ENCODE measurements at regions not wholly inside any gene's neighbourhood (a gene's known extent, or its start where the extent isn't known, plus 50 kb on each side); places are given as distances from the start of the nearest gene placed in this dataset.
"Not testable (repeated sequence)": the region's sequence is repeated elsewhere in the genome, so short reads cannot be mapped to it uniquely, and the experiment has no call there.

- Histone ChIP-seq H3K27ac (ENCODE audit: low read length) (no peak overlapping the region), H3K9ac (ENCODE audit: low read length) (no peak overlapping the region), H3K4me3 (ENCODE audit: low read length) (no peak overlapping the region), H3K36me3 (ENCODE audit: control insufficient read depth, low read depth, low read length) (no peaks in the 10 kb centered on the region), H3K9me3 (ENCODE audit: control insufficient read depth, low read depth, low read length) (no peaks in the 10 kb centered on the region), H3K4me1 (ENCODE audit: control insufficient read depth, low read depth, low read length) (no peaks in the 10 kb centered on the region), H3K27me3 (ENCODE audit: control insufficient read depth, insufficient read depth, low read length) (no peaks in the 10 kb centered on the region)
Measured at GRCh38 chr17:70408768-70409167, 239.4 kb downstream of the KCNJ2 start.

GRCh38 chr17:70414300-70414699 is 245.0 kb downstream of the KCNJ2 start:
- Histone ChIP-seq H3K9me3 (ENCODE audit: control insufficient read depth, low read depth, low read length) (no peaks in the 10 kb centered on the region), H3K27me3 (ENCODE audit: control insufficient read depth, insufficient read depth, low read length) (no peaks in the 10 kb centered on the region), H3K4me1 (ENCODE audit: control insufficient read depth, low read depth, low read length) (no peaks in the 10 kb centered on the region), H3K27ac (ENCODE audit: low read length) (no peak overlapping the region), H3K4me3 (ENCODE audit: low read length) (no peak overlapping the region), H3K36me3 (ENCODE audit: control insufficient read depth, low read depth, low read length) (no peaks in the 10 kb centered on the region), H3K9ac (ENCODE audit: low read length) (no peak overlapping the region)

- H3K27me3 ChIP-seq (ENCODE audit: control insufficient read depth, insufficient read depth, low read length): no peaks in the 10 kb centered on the region
- H3K9me3 ChIP-seq (ENCODE audit: control insufficient read depth, low read depth, low read length): no peaks in the 10 kb centered on the region
- no peak overlapping the region for H3K4me3 ChIP-seq (ENCODE audit: low read length)
- no peak overlapping the region for H3K9ac ChIP-seq (ENCODE audit: low read length)
- no peaks in the 10 kb centered on the region for H3K4me1 ChIP-seq (ENCODE audit: control insufficient read depth, low read depth, low read length)
- no peaks in the 10 kb centered on the region for H3K36me3 ChIP-seq (ENCODE audit: control insufficient read depth, low read depth, low read length)
- no peak overlapping the region for H3K27ac ChIP-seq (ENCODE audit: low read length)
Measured at GRCh38 chr17:70420861-70421445, 251.6 kb downstream of the KCNJ2 start.

- Histone ChIP-seq H3K36me3 (ENCODE audit: control insufficient read depth, low read depth, low read length) (no peaks in the 10 kb centered on the region), H3K9me3 (ENCODE audit: control insufficient read depth, low read depth, low read length) (no peaks in the 10 kb centered on the region), H3K9ac (ENCODE audit: low read length) (no peak overlapping the region), H3K27ac (ENCODE audit: low read length) (no peak overlapping the region), H3K4me1 (ENCODE audit: control insufficient read depth, low read depth, low read length) (no peaks in the 10 kb centered on the region), H3K4me3 (ENCODE audit: low read length) (no peak overlapping the region), H3K27me3 (ENCODE audit: control insufficient read depth, insufficient read depth, low read length) (no peaks in the 10 kb centered on the region)
Measured at GRCh38 chr17:70422862-70423261, 253.5 kb downstream of the KCNJ2 start.

- Histone ChIP-seq H3K9ac (ENCODE audit: low read length) (no peak overlapping the region), H3K27me3 (ENCODE audit: control insufficient read depth, insufficient read depth, low read length) (no peaks in the 10 kb centered on the region), H3K9me3 (ENCODE audit: control insufficient read depth, low read depth, low read length) (no peaks in the 10 kb centered on the region)
Measured at GRCh38 chr17:70423562-70423961, 254.2 kb downstream of the KCNJ2 start.

GRCh38 chr17:70426752-70427151 is 257.4 kb downstream of the KCNJ2 start:
- Histone ChIP-seq H3K36me3 (ENCODE audit: control insufficient read depth, low read depth, low read length) (no peaks in the 10 kb centered on the region), H3K9ac (ENCODE audit: low read length) (no peak overlapping the region), H3K27ac (ENCODE audit: low read length) (no peak overlapping the region), H3K9me3 (ENCODE audit: control insufficient read depth, low read depth, low read length) (no peaks in the 10 kb centered on the region), H3K4me3 (ENCODE audit: low read length) (no peak overlapping the region), H3K27me3 (ENCODE audit: control insufficient read depth, insufficient read depth, low read length) (no peaks in the 10 kb centered on the region), H3K4me1 (ENCODE audit: control insufficient read depth, low read depth, low read length) (no peaks in the 10 kb centered on the region)

More at GRCh38 chr17:70423562-70423961, 254.2 kb downstream of the KCNJ2 start:
- Histone ChIP-seq H3K4me1 (ENCODE audit: control insufficient read depth, low read depth, low read length) (no peaks in the 10 kb centered on the region), H3K27ac (ENCODE audit: low read length) (no peak overlapping the region), H3K4me3 (ENCODE audit: low read length) (no peak overlapping the region), H3K36me3 (ENCODE audit: control insufficient read depth, low read depth, low read length) (no peaks in the 10 kb centered on the region)

GRCh38 chr17:70434536-70435490 is 265.5 kb downstream of the KCNJ2 start:
- no peak overlapping the region for H3K9ac ChIP-seq (ENCODE audit: low read length)
- no peak overlapping the region for H3K27ac ChIP-seq (ENCODE audit: low read length)
- H3K4me3 ChIP-seq (ENCODE audit: low read length): no peak overlapping the region
- no peaks in the 10 kb centered on the region for H3K9me3 ChIP-seq (ENCODE audit: control insufficient read depth, low read depth, low read length)
- H3K4me1 ChIP-seq (ENCODE audit: control insufficient read depth, low read depth, low read length): no peaks in the 10 kb centered on the region
- H3K27me3 ChIP-seq (ENCODE audit: control insufficient read depth, insufficient read depth, low read length): no peaks in the 10 kb centered on the region
- no peaks in the 10 kb centered on the region for H3K36me3 ChIP-seq (ENCODE audit: control insufficient read depth, low read depth, low read length)

- H3K4me1 ChIP-seq (ENCODE audit: control insufficient read depth, low read depth, low read length): no peaks in the 10 kb centered on the region
- H3K36me3 ChIP-seq (ENCODE audit: control insufficient read depth, low read depth, low read length): no peaks in the 10 kb centered on the region
- no peak overlapping the region for H3K4me3 ChIP-seq (ENCODE audit: low read length)
- H3K27ac ChIP-seq (ENCODE audit: low read length): no peak overlapping the region
- H3K9me3 ChIP-seq (ENCODE audit: control insufficient read depth, low read depth, low read length): no peaks in the 10 kb centered on the region
- no peaks in the 10 kb centered on the region for H3K27me3 ChIP-seq (ENCODE audit: control insufficient read depth, insufficient read depth, low read length)
- no peak overlapping the region for H3K9ac ChIP-seq (ENCODE audit: low read length)
Measured at GRCh38 chr17:70437656-70438055, 268.3 kb downstream of the KCNJ2 start.

- H3K9ac ChIP-seq (ENCODE audit: low read length): no peak overlapping the region
- peaks cover 4% of the 10 kb centered on the region for H3K4me1 ChIP-seq (ENCODE audit: control insufficient read depth, low read depth, low read length)
- H3K9me3 ChIP-seq (ENCODE audit: control insufficient read depth, low read depth, low read length): no peaks in the 10 kb centered on the region
- no peaks in the 10 kb centered on the region for H3K27me3 ChIP-seq (ENCODE audit: control insufficient read depth, insufficient read depth, low read length)
- H3K36me3 ChIP-seq (ENCODE audit: control insufficient read depth, low read depth, low read length): no peaks in the 10 kb centered on the region
- H3K4me3 ChIP-seq (ENCODE audit: low read length): no peak overlapping the region
- no peak overlapping the region for H3K27ac ChIP-seq (ENCODE audit: low read length)
Measured at GRCh38 chr17:70446446-70446845, 277.1 kb downstream of the KCNJ2 start.

- Histone ChIP-seq H3K9me3 (ENCODE audit: control insufficient read depth, low read depth, low read length) (no peaks in the 10 kb centered on the region), H3K4me3 (ENCODE audit: low read length) (no peak overlapping the region), H3K27ac (ENCODE audit: low read length) (no peak overlapping the region), H3K9ac (ENCODE audit: low read length) (no peak overlapping the region), H3K4me1 (ENCODE audit: control insufficient read depth, low read depth, low read length) (peaks cover 4% of the 10 kb centered on the region), H3K27me3 (ENCODE audit: control insufficient read depth, insufficient read depth, low read length) (no peaks in the 10 kb centered on the region), H3K36me3 (ENCODE audit: control insufficient read depth, low read depth, low read length) (no peaks in the 10 kb centered on the region)
Measured at GRCh38 chr17:70447588-70447987, 278.3 kb downstream of the KCNJ2 start.

GRCh38 chr17:70453075-70453474 is 283.7 kb downstream of the KCNJ2 start:
- H3K9me3 ChIP-seq (ENCODE audit: control insufficient read depth, low read depth, low read length); H3K36me3 ChIP-seq (ENCODE audit: control insufficient read depth, low read depth, low read length); H3K27ac ChIP-seq (ENCODE audit: low read length); H3K9ac ChIP-seq (ENCODE audit: low read length); H3K4me1 ChIP-seq (ENCODE audit: control insufficient read depth, low read depth, low read length); H3K4me3 ChIP-seq (ENCODE audit: low read length); H3K27me3 ChIP-seq (ENCODE audit: control insufficient read depth, insufficient read depth, low read length): not testable (repeated sequence)

- H3K4me3 ChIP-seq (ENCODE audit: low read length): no peak overlapping the region
- no peaks in the 10 kb centered on the region for H3K36me3 ChIP-seq (ENCODE audit: control insufficient read depth, low read depth, low read length)
- H3K27ac ChIP-seq (ENCODE audit: low read length): no peak overlapping the region
- H3K9ac ChIP-seq (ENCODE audit: low read length): no peak overlapping the region
- H3K9me3 ChIP-seq (ENCODE audit: control insufficient read depth, low read depth, low read length): no peaks in the 10 kb centered on the region
- peaks cover 4% of the 10 kb centered on the region for H3K4me1 ChIP-seq (ENCODE audit: control insufficient read depth, low read depth, low read length)
- no peaks in the 10 kb centered on the region for H3K27me3 ChIP-seq (ENCODE audit: control insufficient read depth, insufficient read depth, low read length)
Measured at GRCh38 chr17:70454377-70454776, 285.0 kb downstream of the KCNJ2 start.

All from iPS-18a (cell line).